SK-N-SH (cell line): ENCODE measurements at regions not wholly inside any gene's neighbourhood (a gene's known extent, or its start where the extent isn't known, plus 50 kb on each side); places are given as distances from the start of the nearest gene placed in this dataset.

Experiments used
- CTCF ChIA-PET: fragments of 300-600, 350-600 bp; formaldehyde crosslinking; extraction: SDS; loops from one replicate; lab custom pipeline; 2021; lab: Yijun Ruan, JAX
- POLR2A ChIA-PET: fragments of 350-600 bp; sonication (Branson Sonifier 250); formaldehyde crosslinking; extraction: SDS; loops from one replicate; lab custom pipeline; 2020; ENCODE audit warnings: antibody characterized with exemption, inconsistent platforms; lab: Yijun Ruan, JAX
- DNase-seq: peaks from one replicate; pipeline ENCODE4 v3.0.0; 2012
- H2AFZ ChIP-seq: fragments of 200-600 bp; sonication (generic); 2 replicates; pipeline ENCODE4 v1.8.1; 2016; ENCODE audit warnings: antibody characterized with exemption, mild to moderate bottlenecking, low read depth
- H3F3A ChIP-seq: fragments of 200-600 bp; sonication (generic); replicated peaks from 2 replicates; pipeline ENCODE3; 2016; ENCODE audit warnings: antibody characterized with exemption, mild to moderate bottlenecking; ENCODE audit not compliant: insufficient read depth
- H3K27ac ChIP-seq, 2 experiments: fragments of 200-500 bp in 1 of 2; fragments of 200-600 bp in 1 of 2; sonication (Bioruptor generic) in 1 of 2; sonication (generic), shearing (Covaris generic) in 1 of 2; 2 replicates each; pipeline versions ENCODE4 v1.5.1 to v1.6.1; 2014 to 2016; ENCODE audit warnings: low read depth in 2 of 2, inconsistent platforms in 1 of 2, low read length in 1 of 2, mild to moderate bottlenecking in 1 of 2, mixed read lengths in 1 of 2
- H3K27me3 ChIP-seq: fragments of 200-600 bp; sonication (generic), shearing (Covaris generic); 2 replicates; pipeline ENCODE4 v1.6.1; 2016; ENCODE audit warnings: mixed run types; ENCODE audit not compliant: insufficient read depth
- H3K36me3 ChIP-seq, 2 experiments: fragments of 200-500 bp in 1 of 2; fragments of 200-600 bp in 1 of 2; sonication (Bioruptor generic) in 1 of 2; sonication (generic) in 1 of 2; replicated peaks in 1 of 2; 2 replicates each; pipeline versions ENCODE3 to v1.5.1; 2014 to 2016; ENCODE audit warnings: low read length in 1 of 2, mild to moderate bottlenecking in 1 of 2; ENCODE audit not compliant: insufficient read depth in 2 of 2, control insufficient read depth in 1 of 2
- H3K4me1 ChIP-seq, 2 experiments: fragments of 200-500 bp in 1 of 2; fragments of 200-600 bp in 1 of 2; sonication (Bioruptor generic) in 1 of 2; sonication (generic), shearing (Covaris generic) in 1 of 2; 2 replicates each; pipeline versions ENCODE4 v1.5.1 to v1.6.1; 2014 to 2016; ENCODE audit warnings: low read depth in 1 of 2, low read length in 1 of 2, mixed run types in 1 of 2; ENCODE audit not compliant: insufficient read depth in 2 of 2, control insufficient read depth in 1 of 2
- H3K4me2 ChIP-seq: fragments of 200-600 bp; sonication (generic), shearing (Covaris generic); 2 replicates; pipeline ENCODE4 v1.6.1; 2017; ENCODE audit warnings: mixed run types
- H3K4me3 ChIP-seq, 2 experiments: fragments of 200-500 bp in 1 of 2; fragments of 200-600 bp in 1 of 2; sonication (Bioruptor generic) in 1 of 2; sonication (generic), shearing (Covaris generic) in 1 of 2; 2 replicates each; pipeline versions ENCODE4 v1.5.1 to v1.8.1; 2014 to 2016; ENCODE audit warnings: low read depth in 2 of 2, inconsistent platforms in 1 of 2, low read length in 1 of 2, mild to moderate bottlenecking in 1 of 2, mixed read lengths in 1 of 2, moderate library complexity in 1 of 2
- H3K79me2 ChIP-seq: fragments of 200-600 bp; sonication (generic); 2 replicates; pipeline ENCODE4 v1.8.1; 2017; ENCODE audit warnings: mild to moderate bottlenecking; ENCODE audit not compliant: insufficient read depth
- H3K9ac ChIP-seq: fragments of 200-600 bp; sonication (generic); 2 replicates; pipeline ENCODE4 v1.6.1; 2017; ENCODE audit warnings: mixed run types
- H3K9me2 ChIP-seq: fragments of 200-600 bp; sonication (generic); 2 replicates; pipeline ENCODE4 v1.6.1; 2017; ENCODE audit warnings: mixed run types
- H3K9me3 ChIP-seq: fragments of 200-600 bp; sonication (generic); 2 replicates; pipeline ENCODE4 v1.6.1; 2017; ENCODE audit warnings: mixed run types, mild to moderate bottlenecking, moderate library complexity
- H4K20me1 ChIP-seq: fragments of 200-600 bp; sonication (generic); 2 replicates; pipeline ENCODE4 v1.6.1; 2017; ENCODE audit warnings: mild to moderate bottlenecking, mixed run types; ENCODE audit not compliant: insufficient read depth
- ELF1 ChIP-seq: IDR thresholded peaks from 2 replicates; pipeline ENCODE4 v1.4.0; 2012
- EP300 ChIP-seq, 2 experiments: IDR thresholded peaks; 2 replicates each; pipeline versions ENCODE4 v1.4.0 to v1.6.1; 2012; ENCODE audit warnings: borderline replicate concordance in 1 of 2, low read depth in 1 of 2, low read length in 1 of 2
- EZH2phosphoT487 ChIP-seq: fragments of 200-600 bp; sonication (generic); IDR thresholded peaks from 2 replicates; pipeline ENCODE4 v1.6.1; 2017; ENCODE audit warnings: low read depth, mixed run types, mild to moderate bottlenecking, antibody characterized with exemption, moderate library complexity, borderline replicate concordance
- FOXM1 ChIP-seq: IDR thresholded peaks from 2 replicates; pipeline ENCODE4 v1.4.0; 2012; ENCODE audit warnings: low read depth, mild to moderate bottlenecking
- GABPA ChIP-seq: IDR thresholded peaks from 2 replicates; pipeline ENCODE4 v1.4.0; 2012; ENCODE audit warnings: low read depth, mild to moderate bottlenecking
- GATA2 ChIP-seq: sonication (generic); formaldehyde crosslinking; IDR thresholded peaks from 2 replicates; pipeline ENCODE4 v1.5.0; 2020; ENCODE audit warnings: mild to moderate bottlenecking, missing genetic modification reagents
- NFIC ChIP-seq: IDR thresholded peaks from 2 replicates; pipeline ENCODE4 v1.4.0; 2012; ENCODE audit warnings: borderline replicate concordance
- NRF1 ChIP-seq: IDR thresholded peaks from 2 replicates; pipeline ENCODE4 v1.6.1; 2012; ENCODE audit warnings: low read depth, mild to moderate bottlenecking, low read length
- POLR2AphosphoS5 ChIP-seq: IDR thresholded peaks from 2 replicates; pipeline ENCODE4 v1.6.1; 2012; ENCODE audit warnings: low read depth, low read length
- RCOR1 ChIP-seq: fragments of 150-350 bp; IDR thresholded peaks from 2 replicates; pipeline ENCODE4 v1.6.1; 2017; ENCODE audit warnings: antibody characterized with exemption, low read length
- SIN3A ChIP-seq: IDR thresholded peaks from 2 replicates; pipeline ENCODE4 v1.6.1; 2012; ENCODE audit warnings: low read depth, mild to moderate bottlenecking, low read length, moderate library complexity, borderline replicate concordance
- SMC3 ChIP-seq: IDR thresholded peaks from 2 replicates; pipeline ENCODE4 v1.6.1; 2012; ENCODE audit warnings: low read depth, low read length, improper control_type of control experiment
- TAF1 ChIP-seq: IDR thresholded peaks from 2 replicates; pipeline ENCODE4 v1.6.1; 2012; ENCODE audit warnings: low read depth, mild to moderate bottlenecking, low read length, moderate library complexity, borderline replicate concordance
- TCF12 ChIP-seq: IDR thresholded peaks from 2 replicates; pipeline ENCODE4 v1.4.0; 2012
- WGBS: methylation state at CpG from one replicate; pipeline ENCODE4 v1.1.6; 2017; ENCODE audit warnings: low lambda C conversion rate; 5-methylcytosine and 5-hydroxymethylcytosine counted together
- TF ChIP-seq, protein P1 (sequence below): IDR thresholded peaks from 2 replicates; pipeline ENCODE4 v1.4.0; 2012; ENCODE audit warnings: low read depth, borderline replicate concordance
- TF ChIP-seq, protein P2 (sequence below): IDR thresholded peaks from 2 replicates; pipeline ENCODE4 v1.4.0; 2012; ENCODE audit warnings: low read depth, borderline replicate concordance
- TF ChIP-seq, protein P3 (sequence below): fragments of 200-600 bp; sonication (generic); IDR thresholded peaks from 2 replicates; pipeline ENCODE4 v1.6.1; 2017; ENCODE audit warnings: antibody characterized with exemption, mild to moderate bottlenecking, moderate library complexity

DNA sequence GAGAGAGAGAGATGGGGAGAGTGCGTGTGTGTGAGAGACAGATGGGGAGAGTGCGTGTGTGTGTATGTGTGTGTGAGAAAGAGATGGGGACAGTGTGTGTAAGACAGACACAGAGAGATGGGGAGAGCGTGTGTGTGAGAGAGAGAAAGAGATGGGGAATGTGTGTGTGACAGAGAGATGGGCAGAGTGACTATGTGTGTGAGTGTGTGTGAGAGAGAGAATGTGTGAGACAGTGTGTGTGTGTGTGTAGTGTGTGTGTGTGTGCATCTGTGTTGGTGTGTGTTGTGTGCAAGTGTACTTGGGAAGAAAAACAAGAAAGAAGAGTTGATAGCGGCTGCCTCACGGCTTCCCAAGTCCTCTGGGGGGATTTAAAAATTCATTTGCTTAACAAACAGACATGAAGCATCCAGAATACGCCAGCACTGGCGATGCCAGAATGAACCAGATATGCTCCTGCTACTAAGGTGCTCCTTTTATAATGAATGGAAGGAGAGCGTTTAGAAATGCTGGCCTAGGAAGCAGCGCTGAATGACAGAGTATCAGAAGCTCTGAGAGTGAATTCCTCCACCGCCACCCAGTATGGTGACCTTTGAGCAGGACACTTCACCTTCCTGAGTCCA lies 186.1 kb upstream of the TSC22D2 start:
- no peak for DNase-seq
- H3K4me1 ChIP-seq: peaks cover 5 to 8% of the 10 kb centered on the region in 2 experiments; a peak in 2 of 4 replicates
- no peak overlapping the region for H3K4me2 ChIP-seq
- H3K27ac ChIP-seq: no peak overlapping the region
- ChIA-PET CTCF (interaction anchor here (0.6 to 1.2 kb wide), 3 partner anchors 273 to 342 kb away, joined by 3 to 5 read pairs (median 5); no protein-coding TSS in a partner anchor), POLR2A (no interaction called here)
- TF ChIP-seq, protein P1, sequence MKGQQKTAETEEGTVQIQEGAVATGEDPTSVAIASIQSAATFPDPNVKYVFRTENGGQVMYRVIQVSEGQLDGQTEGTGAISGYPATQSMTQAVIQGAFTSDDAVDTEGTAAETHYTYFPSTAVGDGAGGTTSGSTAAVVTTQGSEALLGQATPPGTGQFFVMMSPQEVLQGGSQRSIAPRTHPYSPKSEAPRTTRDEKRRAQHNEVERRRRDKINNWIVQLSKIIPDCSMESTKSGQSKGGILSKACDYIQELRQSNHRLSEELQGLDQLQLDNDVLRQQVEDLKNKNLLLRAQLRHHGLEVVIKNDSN: no peak
- TF ChIP-seq RCOR1 (no peak), GATA2 (CRISPR knock-in tag) (no peak), FOXM1 (no peak), NFIC (no peak), TCF12 (no peak), GABPA (no peak), SMC3 (no peak), TAF1 (no peak)
- TF ChIP-seq, protein P2, sequence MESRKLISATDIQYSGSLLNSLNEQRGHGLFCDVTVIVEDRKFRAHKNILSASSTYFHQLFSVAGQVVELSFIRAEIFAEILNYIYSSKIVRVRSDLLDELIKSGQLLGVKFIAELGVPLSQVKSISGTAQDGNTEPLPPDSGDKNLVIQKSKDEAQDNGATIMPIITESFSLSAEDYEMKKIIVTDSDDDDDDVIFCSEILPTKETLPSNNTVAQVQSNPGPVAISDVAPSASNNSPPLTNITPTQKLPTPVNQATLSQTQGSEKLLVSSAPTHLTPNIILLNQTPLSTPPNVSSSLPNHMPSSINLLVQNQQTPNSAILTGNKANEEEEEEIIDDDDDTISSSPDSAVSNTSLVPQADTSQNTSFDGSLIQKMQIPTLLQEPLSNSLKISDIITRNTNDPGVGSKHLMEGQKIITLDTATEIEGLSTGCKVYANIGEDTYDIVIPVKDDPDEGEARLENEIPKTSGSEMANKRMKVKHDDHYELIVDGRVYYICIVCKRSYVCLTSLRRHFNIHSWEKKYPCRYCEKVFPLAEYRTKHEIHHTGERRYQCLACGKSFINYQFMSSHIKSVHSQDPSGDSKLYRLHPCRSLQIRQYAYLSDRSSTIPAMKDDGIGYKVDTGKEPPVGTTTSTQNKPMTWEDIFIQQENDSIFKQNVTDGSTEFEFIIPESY: no peak
- TF ChIP-seq, protein P3, sequence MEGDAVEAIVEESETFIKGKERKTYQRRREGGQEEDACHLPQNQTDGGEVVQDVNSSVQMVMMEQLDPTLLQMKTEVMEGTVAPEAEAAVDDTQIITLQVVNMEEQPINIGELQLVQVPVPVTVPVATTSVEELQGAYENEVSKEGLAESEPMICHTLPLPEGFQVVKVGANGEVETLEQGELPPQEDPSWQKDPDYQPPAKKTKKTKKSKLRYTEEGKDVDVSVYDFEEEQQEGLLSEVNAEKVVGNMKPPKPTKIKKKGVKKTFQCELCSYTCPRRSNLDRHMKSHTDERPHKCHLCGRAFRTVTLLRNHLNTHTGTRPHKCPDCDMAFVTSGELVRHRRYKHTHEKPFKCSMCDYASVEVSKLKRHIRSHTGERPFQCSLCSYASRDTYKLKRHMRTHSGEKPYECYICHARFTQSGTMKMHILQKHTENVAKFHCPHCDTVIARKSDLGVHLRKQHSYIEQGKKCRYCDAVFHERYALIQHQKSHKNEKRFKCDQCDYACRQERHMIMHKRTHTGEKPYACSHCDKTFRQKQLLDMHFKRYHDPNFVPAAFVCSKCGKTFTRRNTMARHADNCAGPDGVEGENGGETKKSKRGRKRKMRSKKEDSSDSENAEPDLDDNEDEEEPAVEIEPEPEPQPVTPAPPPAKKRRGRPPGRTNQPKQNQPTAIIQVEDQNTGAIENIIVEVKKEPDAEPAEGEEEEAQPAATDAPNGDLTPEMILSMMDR: no peak
- H2AFZ ChIP-seq: no peak overlapping the region
- H3K36me3 ChIP-seq: no peaks in the 10 kb centered on the region
- H4K20me1 ChIP-seq: no peaks in the 10 kb centered on the region
- H3F3A ChIP-seq: no peaks in the 10 kb centered on the region
- 84% methylated on average over 10 of the region's 10 CpGs for WGBS
- no peaks in the 10 kb centered on the region for H3K27me3 ChIP-seq
- H3K79me2 ChIP-seq: no peaks in the 10 kb centered on the region
- H3K4me3 ChIP-seq: no peak overlapping the region
- no peaks in the 10 kb centered on the region; the same call in 1 of the 2 replicates for H3K9me3 ChIP-seq
- no peaks in the 10 kb centered on the region for H3K9me2 ChIP-seq
- no peak overlapping the region for H3K9ac ChIP-seq

DNA sequence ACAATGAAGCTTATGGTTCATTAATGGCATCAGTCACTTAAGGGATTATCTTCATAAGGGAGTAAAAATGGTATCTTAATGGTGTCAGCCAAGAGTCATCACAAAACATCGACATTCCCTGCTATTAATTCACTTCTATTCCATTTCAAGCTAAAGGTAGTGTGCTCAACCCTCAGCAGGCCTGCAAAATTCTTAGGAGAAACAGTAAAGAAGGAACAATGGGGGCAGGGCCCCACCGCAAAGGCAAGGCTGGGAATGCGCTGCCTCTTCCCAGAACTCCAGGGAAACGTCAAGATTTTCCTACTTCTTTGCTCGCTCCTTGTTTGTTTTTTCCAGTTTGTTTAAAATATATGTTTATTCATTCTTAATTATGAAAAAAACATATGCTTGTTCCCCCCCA lies 187.3 kb upstream of the TSC22D2 start:
- H3K36me3 ChIP-seq: no peaks in the 10 kb centered on the region
- H3K9me3 ChIP-seq: no peaks in the 10 kb centered on the region; the same call in 1 of the 2 replicates
- peak overlapping the region; percentile 29 to 56; a peak in 2 of 4 replicates for H3K4me3 ChIP-seq
- H3K4me1 ChIP-seq: peaks cover 9 to 16% of the 10 kb centered on the region in 2 experiments; a peak in 3 of 4 replicates
- no peaks in the 10 kb centered on the region for H3K27me3 ChIP-seq
- H3K9me2 ChIP-seq: no peaks in the 10 kb centered on the region
- H3F3A ChIP-seq: no peaks in the 10 kb centered on the region
- ChIA-PET CTCF (interaction anchor here (0.5 to 2.8 kb wide), 23 partner anchors 10 to 924 kb away, joined by 3 to 21 read pairs (median 4); no protein-coding TSS in a partner anchor), POLR2A (interaction anchor here (1.3 to 1.4 kb wide), 2 partner anchors 249 to 250 kb away, joined by 3 to 4 read pairs; partner anchors contain the start of gene PFN2)
- H3K27ac ChIP-seq: no peak overlapping the region
- 61% methylated on average over 5 of the region's 5 CpGs for WGBS
- peak overlapping the region; percentile 13 for H3K4me2 ChIP-seq
- peak overlapping the region; percentile 73 for H2AFZ ChIP-seq
- H3K9ac ChIP-seq: no peak overlapping the region
- DNase-seq: peak; percentile 17
- no peaks in the 10 kb centered on the region for H3K79me2 ChIP-seq
- H4K20me1 ChIP-seq: no peaks in the 10 kb centered on the region
- TF ChIP-seq FOXM1: no peak
- no peak for TF ChIP-seq SIN3A
- TF ChIP-seq, protein P1: no peak
- no peak for TF ChIP-seq POLR2AphosphoS5
- no peak for TF ChIP-seq EP300 (IDR thresholded peaks at IDR 0.05; ENCODE audit: borderline replicate concordance in 1 of 2, low read depth in 1 of 2, low read length in 1 of 2)
- TF ChIP-seq RCOR1: no peak
- no peak for TF ChIP-seq NRF1
- no peak for TF ChIP-seq EZH2phosphoT487
- TF ChIP-seq, protein P3: no peak
- no peak for TF ChIP-seq ELF1
